Endothelial cell of umbilical vein (primary cell): ENCODE measurements at regions not wholly inside any gene's neighbourhood (a gene's known extent, or its start where the extent isn't known, plus 50 kb on each side); places are given as distances from the start of the nearest gene placed in this dataset.

Experiments used
- BruUV-seq: library from RNA; stranded (reverse); fragments of 400-500 nt; replicated peaks from 2 replicates; lab custom pipeline; 2021; lab: Mats Ljungman, UMichigan
- CTCF ChIA-PET: fragments of 300-600, 350-600 bp; sonication (Branson Sonifier 250); formaldehyde crosslinking; loops from one replicate; lab custom pipeline; 2021; ENCODE audit warnings: antibody characterized with exemption, inconsistent platforms; lab: Charles Lee
- POLR2A ChIA-PET: fragments of 300-600, 350-600 bp; sonication (Branson Sonifier 250); formaldehyde crosslinking; loops from one replicate; lab custom pipeline; 2021; ENCODE audit warnings: antibody characterized with exemption, inconsistent platforms; lab: Charles Lee
- DNase-seq: peaks from one replicate; pipeline ENCODE4 v3.0.0-alpha.2; 2011; ENCODE audit warnings: low read depth, low spot score
- FAIRE-seq: peaks from 2 replicates; lab custom pipeline; 2011; peaks lifted over from hg19 to GRCh38; lab: Jason Lieb, UNC
- H2AFZ ChIP-seq: 2 replicates; pipeline ENCODE4 v1.6.0; 2012; ENCODE audit warnings: low read depth, low read length, control low read depth, inconsistent platforms
- H3K27ac ChIP-seq: 2 replicates; pipeline ENCODE4 v1.5.1; 2011; ENCODE audit warnings: low read depth, mild to moderate bottlenecking, control low read depth, low read length, moderate library complexity; ENCODE audit not compliant: insufficient read depth
- H3K27me3 ChIP-seq, 2 experiments: 2 replicates each; pipeline versions ENCODE4 v1.6.0 to v1.6.1; 2011; ENCODE audit warnings: low read length in 2 of 2, mixed read lengths in 1 of 2; ENCODE audit not compliant: control insufficient read depth in 2 of 2, insufficient read depth in 2 of 2
- H3K36me3 ChIP-seq, 2 experiments: 2 replicates in 1 of 2; 3 replicates in 1 of 2; pipeline ENCODE4 v1.5.1; 2011; ENCODE audit warnings: low read length in 2 of 2, mild to moderate bottlenecking in 1 of 2, moderate library complexity in 1 of 2; ENCODE audit not compliant: control insufficient read depth in 2 of 2, insufficient read depth in 2 of 2; ENCODE audit errors: extremely low read depth in 1 of 2
- H3K4me1 ChIP-seq: 3 replicates; pipeline ENCODE4 v1.5.1; 2011; ENCODE audit warnings: mild to moderate bottlenecking, low read length; ENCODE audit not compliant: control insufficient read depth, insufficient read depth; ENCODE audit errors: extremely low read depth
- H3K4me2 ChIP-seq: 2 replicates; pipeline ENCODE4 v1.6.1; 2011; ENCODE audit warnings: low read length, control low read depth, mixed read lengths; ENCODE audit not compliant: insufficient read depth
- H3K4me3 ChIP-seq, 3 experiments: fragments of 200-600 bp in 1 of 3; sonication (generic), shearing (Covaris generic) in 1 of 3; replicated peaks in 1 of 3; 2 replicates each; pipeline ENCODE4 v1.5.1; 2011 to 2016; ENCODE audit warnings: control low read depth in 3 of 3, low read length in 3 of 3, mild to moderate bottlenecking in 2 of 3, inconsistent platforms in 1 of 3, low read depth in 1 of 3, moderate library complexity in 1 of 3; ENCODE audit not compliant: insufficient read depth in 1 of 3
- H3K79me2 ChIP-seq: 2 replicates; pipeline ENCODE4 v1.6.0; 2012; ENCODE audit warnings: low read length, inconsistent platforms; ENCODE audit not compliant: control insufficient read depth, insufficient read depth
- H3K9ac ChIP-seq: replicated peaks from 2 replicates; pipeline ENCODE3; 2011; ENCODE audit warnings: low read length, control low read depth; ENCODE audit not compliant: insufficient read depth; ENCODE audit errors: extremely low read depth
- H3K9me1 ChIP-seq: replicated peaks from 3 replicates; pipeline ENCODE4 v1.6.0; 2011; ENCODE audit warnings: mild to moderate bottlenecking, low read length; ENCODE audit not compliant: control insufficient read depth, insufficient read depth; ENCODE audit errors: extremely low read depth
- H3K9me3 ChIP-seq: replicated peaks from 2 replicates; pipeline ENCODE4 v1.5.1; 2012; ENCODE audit warnings: low read length, inconsistent platforms; ENCODE audit not compliant: control insufficient read depth, insufficient read depth
- H4K20me1 ChIP-seq: replicated peaks from 2 replicates; pipeline ENCODE3; 2011; ENCODE audit warnings: mild to moderate bottlenecking, low read length; ENCODE audit not compliant: control insufficient read depth, insufficient read depth; ENCODE audit errors: extremely low read depth
- CTCF ChIP-seq, 2 donors: IDR thresholded peaks; 1 replicate in 1 of 2; 2 replicates in 1 of 2; pipeline ENCODE4 v1.5.1; 2011; ENCODE audit warnings: low read length in 2 of 2, mild to moderate bottlenecking in 2 of 2, moderate library complexity in 2 of 2, control low read depth in 1 of 2, inconsistent platforms in 1 of 2, low read depth in 1 of 2; ENCODE audit not compliant: insufficient read depth in 1 of 2; ENCODE audit errors: extremely low read depth in 1 of 2
- EZH2 ChIP-seq: IDR thresholded peaks from 2 replicates; pipeline ENCODE4 v1.6.1; 2012; ENCODE audit warnings: borderline replicate concordance, low read depth, mild to moderate bottlenecking, moderate library complexity, low read length, inconsistent platforms; ENCODE audit not compliant: severe bottlenecking
- FOS ChIP-seq: IDR thresholded peaks from 2 replicates; pipeline ENCODE4 v1.6.1; 2011; ENCODE audit warnings: mild to moderate bottlenecking, low read length, moderate library complexity, borderline replicate concordance; ENCODE audit not compliant: insufficient read depth
- GATA2 ChIP-seq: IDR thresholded peaks from 2 replicates; pipeline ENCODE4 v1.7.0; 2011; ENCODE audit warnings: low read depth, mild to moderate bottlenecking, moderate library complexity, mixed read lengths, low read length; ENCODE audit not compliant: insufficient read length, insufficient read depth
- JUN ChIP-seq: IDR thresholded peaks from 2 replicates; pipeline ENCODE4 v1.6.1; 2011; ENCODE audit warnings: borderline replicate concordance, low read depth; ENCODE audit not compliant: insufficient read length, insufficient read depth
- MAX ChIP-seq: IDR thresholded peaks from 2 replicates; pipeline ENCODE4 v1.6.1; 2011; ENCODE audit not compliant: insufficient read depth, insufficient read length
- MYC ChIP-seq: IDR thresholded peaks from one replicate; pipeline ENCODE4 v1.6.1; 2011; ENCODE audit warnings: mild to moderate bottlenecking, low read depth, low read length
- POLR2A ChIP-seq: IDR thresholded peaks from 2 replicates; pipeline ENCODE4 v1.6.1; 2012; ENCODE audit warnings: low read depth, mild to moderate bottlenecking, control low read depth, low read length
- POLR2AphosphoS5 ChIP-seq: IDR thresholded peaks from 2 replicates; pipeline ENCODE4 v1.6.1; 2012; ENCODE audit warnings: low read depth, mild to moderate bottlenecking, control low read depth, low read length, moderate library complexity; ENCODE audit not compliant: insufficient read depth
- dilution Hi-C: fragments of 300-500 bp; cut with MboI; formaldehyde crosslinking; loops from one replicate; pipeline ENCODE4 v1.15.0; 2019; ENCODE audit warnings: low sequenced_read_pairs; ENCODE audit not compliant: extremely low pct_ligation_motif_present
- intact Hi-C: fragments of 100-400 bp; cut with micrococcal nuclease; formaldehyde crosslinking; loops from one replicate; pipeline ENCODE4 v1.10.0; 2022

- FAIRE-seq: no peak
Measured at GRCh38 chr12:58396239-58396638, 454.9 kb downstream of the ATP23 start.

More at GRCh38 chr12:58396239-58396638, 454.9 kb downstream of the ATP23 start:
- no peaks in the 10 kb centered on the region for H3K9me3 ChIP-seq
- no TSS peak for BruUV-seq
- H4K20me1 ChIP-seq: no peaks in the 10 kb centered on the region
- H3K27ac ChIP-seq: no peak overlapping the region
- ChIA-PET POLR2A (no interaction called here), CTCF (interaction anchor here (0.9 kb wide), 1 partner anchor 27 kb away, joined by 3 read pairs; no protein-coding TSS in a partner anchor)
- H3K9ac ChIP-seq: no peak overlapping the region
- no peak overlapping the region for H3K4me2 ChIP-seq
- H2AFZ ChIP-seq: peak overlapping the region; percentile 35
- H3K4me3 ChIP-seq: no peak overlapping the region
- dilution Hi-C loops: no loop called here
- no peaks in the 10 kb centered on the region for H3K27me3 ChIP-seq
- intact Hi-C loops: no loop called here
- H3K9me1 ChIP-seq: no peaks in the 10 kb centered on the region
- no peak for DNase-seq
- H3K4me1 ChIP-seq: no peaks in the 10 kb centered on the region
- H3K79me2 ChIP-seq: no peaks in the 10 kb centered on the region
- TF ChIP-seq CTCF (IDR thresholded peaks at IDR 0.05; ENCODE audit: extremely low read depth in 1 of 2, insufficient read depth in 1 of 2, low read depth in 1 of 2, low read length in 2 of 2) (no peak), MAX (no peak), POLR2AphosphoS5 (no peak), JUN (no peak), POLR2A (no peak), FOS (no peak), EZH2 (no peak), MYC (no peak), GATA2 (no peak)
- H3K36me3 ChIP-seq: no peaks in the 10 kb centered on the region
